Adrenal gland (tissue), 5 donors: ENCODE measurements at regions not wholly inside any gene's neighbourhood (a gene's known extent, or its start where the extent isn't known, plus 50 kb on each side); places are given as distances from the start of the nearest gene placed in this dataset.

ENCODE experiments used
- POLR2A ChIP-seq, 2 donors: fragments of 450-650 bp; IDR thresholded peaks; one replicate each; pipeline ENCODE4 v1.6.1; 2017; ENCODE audit warnings: antibody characterized with exemption in 2 of 2, mild to moderate bottlenecking in 2 of 2, moderate library complexity in 1 of 2
- TF ChIP-seq, protein P1 (sequence below), 6 experiments: fragments of 450-650 bp in 4 of 6; fragments of 200-600 bp in 2 of 6; sonication (generic) in 1 of 6; IDR thresholded peaks; 1 replicate in 5 of 6; 2 replicates in 1 of 6; pipeline versions ENCODE4 v1.5.1 to v1.8.0; 2016 to 2021; ENCODE audit warnings: antibody characterized with exemption in 6 of 6, mild to moderate bottlenecking in 2 of 6, moderate library complexity in 1 of 6
- donor health status: DM: no; HTN: no; CAD: no.

DNA sequence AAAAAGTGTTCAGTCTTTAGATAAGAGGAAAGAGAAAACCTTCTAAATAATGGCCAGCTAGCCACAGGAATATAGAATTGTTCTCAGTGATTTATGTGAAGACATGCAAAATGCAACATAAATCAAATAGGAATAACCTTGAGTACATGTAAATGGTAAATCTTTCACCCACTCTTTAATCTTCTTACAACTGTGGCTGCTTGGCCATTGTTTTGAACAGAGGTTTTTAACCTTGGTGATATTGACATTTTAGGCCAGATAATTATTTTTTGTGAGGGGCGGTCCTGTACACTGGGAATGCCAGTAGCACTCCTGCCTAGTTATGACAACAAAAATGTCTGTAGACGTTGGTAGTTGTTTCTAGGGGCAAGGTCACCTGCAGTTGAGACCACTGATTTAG is 479.9 kb upstream of the NOVA1 start:
- no peak for TF ChIP-seq POLR2A (IDR thresholded peaks at IDR 0.05)
- TF ChIP-seq, protein P1, sequence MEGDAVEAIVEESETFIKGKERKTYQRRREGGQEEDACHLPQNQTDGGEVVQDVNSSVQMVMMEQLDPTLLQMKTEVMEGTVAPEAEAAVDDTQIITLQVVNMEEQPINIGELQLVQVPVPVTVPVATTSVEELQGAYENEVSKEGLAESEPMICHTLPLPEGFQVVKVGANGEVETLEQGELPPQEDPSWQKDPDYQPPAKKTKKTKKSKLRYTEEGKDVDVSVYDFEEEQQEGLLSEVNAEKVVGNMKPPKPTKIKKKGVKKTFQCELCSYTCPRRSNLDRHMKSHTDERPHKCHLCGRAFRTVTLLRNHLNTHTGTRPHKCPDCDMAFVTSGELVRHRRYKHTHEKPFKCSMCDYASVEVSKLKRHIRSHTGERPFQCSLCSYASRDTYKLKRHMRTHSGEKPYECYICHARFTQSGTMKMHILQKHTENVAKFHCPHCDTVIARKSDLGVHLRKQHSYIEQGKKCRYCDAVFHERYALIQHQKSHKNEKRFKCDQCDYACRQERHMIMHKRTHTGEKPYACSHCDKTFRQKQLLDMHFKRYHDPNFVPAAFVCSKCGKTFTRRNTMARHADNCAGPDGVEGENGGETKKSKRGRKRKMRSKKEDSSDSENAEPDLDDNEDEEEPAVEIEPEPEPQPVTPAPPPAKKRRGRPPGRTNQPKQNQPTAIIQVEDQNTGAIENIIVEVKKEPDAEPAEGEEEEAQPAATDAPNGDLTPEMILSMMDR (IDR thresholded peaks at IDR 0.05): no peak
